ENCODE measurements at regions not wholly inside any gene's neighbourhood (a gene's known extent, or its start where the extent isn't known, plus 50 kb on each side); places are given as distances from the start of the nearest gene placed in this dataset.

DNA sequence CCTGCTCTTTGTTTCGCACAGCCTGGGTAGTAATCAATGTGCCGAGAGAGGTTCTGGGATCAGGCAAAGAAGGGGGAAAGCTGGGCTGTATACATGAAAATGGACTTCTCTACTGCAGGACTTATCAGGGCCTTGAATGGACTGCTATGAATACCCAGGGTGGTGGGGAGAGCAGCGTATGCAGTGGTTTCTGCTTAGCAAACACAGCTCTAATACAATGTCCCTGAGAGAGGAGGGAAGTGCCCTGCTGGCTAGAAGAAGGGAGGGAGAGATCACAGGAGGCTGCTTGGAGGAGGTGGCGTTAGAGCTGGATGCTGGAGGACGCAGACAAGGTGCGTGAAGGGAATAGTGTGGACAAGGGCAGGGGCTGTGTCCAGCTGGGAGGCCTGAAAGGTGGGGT is 116.1 kb downstream of the PTPRS start:
- H3K79me2 ChIP-seq, result no peaks in the 10 kb centered on the region
- H3K4me3 ChIP-seq (ENCODE audit: low read depth, low read length), result no peak overlapping the region
- TF ChIP-seq, protein P1, sequence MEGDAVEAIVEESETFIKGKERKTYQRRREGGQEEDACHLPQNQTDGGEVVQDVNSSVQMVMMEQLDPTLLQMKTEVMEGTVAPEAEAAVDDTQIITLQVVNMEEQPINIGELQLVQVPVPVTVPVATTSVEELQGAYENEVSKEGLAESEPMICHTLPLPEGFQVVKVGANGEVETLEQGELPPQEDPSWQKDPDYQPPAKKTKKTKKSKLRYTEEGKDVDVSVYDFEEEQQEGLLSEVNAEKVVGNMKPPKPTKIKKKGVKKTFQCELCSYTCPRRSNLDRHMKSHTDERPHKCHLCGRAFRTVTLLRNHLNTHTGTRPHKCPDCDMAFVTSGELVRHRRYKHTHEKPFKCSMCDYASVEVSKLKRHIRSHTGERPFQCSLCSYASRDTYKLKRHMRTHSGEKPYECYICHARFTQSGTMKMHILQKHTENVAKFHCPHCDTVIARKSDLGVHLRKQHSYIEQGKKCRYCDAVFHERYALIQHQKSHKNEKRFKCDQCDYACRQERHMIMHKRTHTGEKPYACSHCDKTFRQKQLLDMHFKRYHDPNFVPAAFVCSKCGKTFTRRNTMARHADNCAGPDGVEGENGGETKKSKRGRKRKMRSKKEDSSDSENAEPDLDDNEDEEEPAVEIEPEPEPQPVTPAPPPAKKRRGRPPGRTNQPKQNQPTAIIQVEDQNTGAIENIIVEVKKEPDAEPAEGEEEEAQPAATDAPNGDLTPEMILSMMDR (IDR thresholded peaks at IDR 0.05), result no peak
- no peaks in the 10 kb centered on the region for H3K4me1 ChIP-seq
- H3K4me2 ChIP-seq (ENCODE audit: low read length), result no peak overlapping the region
- H3K27ac ChIP-seq, result no peak overlapping the region
- no peaks in the 10 kb centered on the region for H3K9me3 ChIP-seq (ENCODE audit: control insufficient read depth, low read length)
- no peak overlapping the region for H2AFZ ChIP-seq
- H3K27me3 ChIP-seq (ENCODE audit: control insufficient read depth, insufficient read depth, low read length), result no peaks in the 10 kb centered on the region
- no peak overlapping the region for H3K9ac ChIP-seq
- no peaks in the 10 kb centered on the region for H3K36me3 ChIP-seq (ENCODE audit: control insufficient read depth, insufficient read depth, low read length)

- no peak overlapping the region for H3K27ac ChIP-seq
- TF ChIP-seq, protein P1 (IDR thresholded peaks at IDR 0.05), result no peak
- H3K36me3 ChIP-seq (ENCODE audit: control insufficient read depth, insufficient read depth, low read length), result no peaks in the 10 kb centered on the region
- no peaks in the 10 kb centered on the region for H3K79me2 ChIP-seq
- H3K27me3 ChIP-seq (ENCODE audit: control insufficient read depth, insufficient read depth, low read length), result no peaks in the 10 kb centered on the region
- H3K9me3 ChIP-seq (ENCODE audit: control insufficient read depth, low read length), result no peaks in the 10 kb centered on the region
- H3K4me2 ChIP-seq (ENCODE audit: low read length), result no peak overlapping the region
- H3K4me3 ChIP-seq (ENCODE audit: low read depth, low read length), result no peak overlapping the region
- no peak overlapping the region for H2AFZ ChIP-seq
- no peaks in the 10 kb centered on the region for H3K4me1 ChIP-seq
- no peak overlapping the region for H3K9ac ChIP-seq
Measured at GRCh38 chr19:5222821-5223321, 117.7 kb downstream of the PTPRS start.

DNA sequence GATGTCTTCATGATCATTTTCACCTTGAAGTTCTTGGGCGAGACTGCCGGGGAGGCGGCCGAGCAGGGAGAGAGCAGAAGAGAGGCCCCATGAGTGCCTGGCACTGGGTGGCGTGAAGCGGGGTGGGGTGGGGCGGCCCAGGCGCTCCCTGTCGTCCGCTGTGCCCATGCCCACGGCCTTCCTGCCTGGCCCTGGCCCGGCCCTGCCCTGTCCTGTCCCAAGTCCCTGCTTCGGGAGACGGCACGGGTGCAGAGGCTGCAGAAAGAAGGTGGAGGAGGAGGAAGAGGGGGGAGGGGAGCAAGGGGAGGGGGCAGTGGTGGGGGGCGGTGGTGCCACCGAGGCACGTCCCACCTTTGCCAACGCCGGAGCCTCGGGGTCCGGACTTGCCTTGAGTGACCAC is 118.4 kb downstream of the PTPRS start:
- Histone ChIP-seq H3K27me3 (ENCODE audit: control insufficient read depth, insufficient read depth, low read length) (no peaks in the 10 kb centered on the region), H3K4me3 (ENCODE audit: low read depth, low read length) (no peak overlapping the region), H3K4me1 (no peaks in the 10 kb centered on the region), H3K36me3 (ENCODE audit: control insufficient read depth, insufficient read depth, low read length) (no peaks in the 10 kb centered on the region), H3K4me2 (ENCODE audit: low read length) (no peak overlapping the region), H3K9ac (no peak overlapping the region), H2AFZ (no peak overlapping the region), H3K9me3 (ENCODE audit: control insufficient read depth, low read length) (no peaks in the 10 kb centered on the region), H3K27ac (no peak overlapping the region), H3K79me2 (no peaks in the 10 kb centered on the region)
- TF ChIP-seq, protein P1 (IDR thresholded peaks at IDR 0.05), result no peak

DNA sequence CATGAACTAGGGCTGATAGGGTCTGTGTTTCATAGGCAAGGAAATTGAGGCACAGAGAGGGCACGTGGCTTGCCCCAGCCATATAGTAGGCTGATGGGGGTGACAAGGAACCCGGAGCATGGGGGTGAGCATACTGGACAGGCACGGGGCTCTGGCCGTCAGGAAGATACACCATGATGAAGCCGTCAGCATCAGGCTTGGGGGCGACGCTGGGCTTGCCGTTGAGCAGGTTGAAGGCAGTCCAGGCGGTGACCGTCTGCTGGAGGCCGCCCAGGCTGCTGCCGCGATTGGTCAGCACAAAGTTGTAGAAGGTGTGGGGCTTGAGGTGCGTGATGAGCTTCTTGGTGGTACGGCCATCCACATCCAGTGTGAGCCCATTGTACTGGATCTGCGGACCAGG is 119.7 kb downstream of the PTPRS start:
- Histone ChIP-seq H3K27me3 (ENCODE audit: control insufficient read depth, insufficient read depth, low read length) (no peaks in the 10 kb centered on the region), H2AFZ (no peak overlapping the region), H3K36me3 (ENCODE audit: control insufficient read depth, insufficient read depth, low read length) (no peaks in the 10 kb centered on the region), H3K4me1 (no peaks in the 10 kb centered on the region), H3K4me2 (ENCODE audit: low read length) (no peak overlapping the region), H3K9ac (no peak overlapping the region), H3K9me3 (ENCODE audit: control insufficient read depth, low read length) (no peaks in the 10 kb centered on the region), H3K4me3 (ENCODE audit: low read depth, low read length) (no peak overlapping the region), H3K27ac (no peak overlapping the region), H3K79me2 (no peaks in the 10 kb centered on the region)
- TF ChIP-seq, protein P1 (IDR thresholded peaks at IDR 0.05), result no peak

- no peak overlapping the region for H3K4me2 ChIP-seq (ENCODE audit: low read length)
- TF ChIP-seq, protein P1 (IDR thresholded peaks at IDR 0.05), result no peak
- H3K9ac ChIP-seq, result no peak overlapping the region
- no peaks in the 10 kb centered on the region for H3K79me2 ChIP-seq
- H3K27me3 ChIP-seq (ENCODE audit: control insufficient read depth, insufficient read depth, low read length), result no peaks in the 10 kb centered on the region
- no peaks in the 10 kb centered on the region for H3K36me3 ChIP-seq (ENCODE audit: control insufficient read depth, insufficient read depth, low read length)
- no peak overlapping the region for H3K4me3 ChIP-seq (ENCODE audit: low read depth, low read length)
- H3K4me1 ChIP-seq, result no peaks in the 10 kb centered on the region
- no peaks in the 10 kb centered on the region for H3K9me3 ChIP-seq (ENCODE audit: control insufficient read depth, low read length)
- H2AFZ ChIP-seq, result no peak overlapping the region
- no peak overlapping the region for H3K27ac ChIP-seq
Measured at GRCh38 chr19:5220361-5220760, 120.3 kb downstream of the PTPRS start.

Data from parathyroid adenoma (tissue), 2 donors.